GM18517 (cell line): ENCODE measurements at regions not wholly inside any gene's neighbourhood (a gene's known extent, or its start where the extent isn't known, plus 50 kb on each side); places are given as distances from the start of the nearest gene placed in this dataset.

Experiments
- ATAC-seq: cut with Tn5 transposase; IDR thresholded peaks from one replicate; pipeline ENCODE4 v1.9.1; 2021; ENCODE audit warnings: mild to moderate bottlenecking, moderate library complexity; ENCODE audit not compliant: unreplicated experiment

DNA sequence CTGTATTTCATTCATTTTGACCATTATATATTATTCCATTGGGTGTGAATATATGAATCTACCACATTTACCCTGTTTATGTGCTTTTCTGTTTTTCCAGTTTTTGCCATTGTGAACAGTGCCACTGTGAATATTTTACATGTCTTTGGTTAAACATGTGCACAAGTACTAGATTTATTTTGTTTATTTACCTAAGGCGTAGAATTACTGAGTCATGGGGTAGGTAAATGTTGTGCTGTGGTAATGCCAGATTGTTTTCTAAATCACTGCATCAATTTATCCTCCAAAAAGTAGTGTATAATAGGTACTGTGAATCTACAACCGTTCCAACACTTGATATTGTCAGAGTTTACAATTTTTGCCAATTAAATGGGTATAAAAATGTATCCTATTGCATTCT lies 362.1 kb upstream of the AGTR1 start:
- no peak for ATAC-seq

DNA sequence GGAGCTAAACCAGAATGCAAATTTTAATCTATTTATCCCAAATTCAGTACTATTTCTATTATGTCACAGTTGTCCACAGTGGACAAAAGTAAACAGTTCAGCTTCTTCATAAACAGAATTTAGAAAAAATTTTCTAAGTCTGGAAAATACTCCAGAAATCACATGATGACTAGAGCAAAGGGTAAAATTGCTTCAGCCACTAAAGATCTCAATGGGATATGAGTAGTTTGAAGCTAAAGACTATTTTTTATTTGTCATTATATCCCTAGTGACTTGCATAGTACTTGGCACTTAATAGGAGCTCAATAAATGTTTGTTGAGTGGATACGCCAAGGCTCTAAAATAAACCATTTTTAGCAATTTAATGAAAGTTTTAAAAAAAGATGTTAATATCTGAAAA lies 354.3 kb upstream of the AGTR1 start:
- ATAC-seq, result no peak

DNA sequence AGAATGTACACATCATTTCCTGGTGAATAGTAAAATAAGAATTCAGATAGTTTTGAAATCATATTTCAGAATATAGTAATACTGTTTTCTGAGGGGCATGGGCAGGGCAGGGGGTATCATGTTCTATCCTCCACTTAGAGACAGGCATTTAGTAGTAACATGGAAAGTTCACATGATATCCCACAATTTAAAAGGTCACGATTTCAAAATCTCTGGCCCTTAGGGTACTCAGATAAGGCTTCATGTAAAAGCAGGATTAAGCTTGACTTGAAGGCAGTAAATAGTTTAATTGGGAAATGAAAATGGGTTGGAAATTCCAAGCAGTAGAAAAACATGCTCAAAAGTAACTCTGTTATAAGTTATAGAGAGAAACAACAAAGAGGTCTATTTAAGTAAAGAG lies 353.2 kb upstream of the AGTR1 start:
- no peak for ATAC-seq

GRCh38 chr3:148360051-148360450 lies 337.7 kb upstream of the AGTR1 start:
- no peak for ATAC-seq

GRCh38 chr3:148366743-148367410 lies 330.8 kb upstream of the AGTR1 start:
- ATAC-seq, result no peak

DNA sequence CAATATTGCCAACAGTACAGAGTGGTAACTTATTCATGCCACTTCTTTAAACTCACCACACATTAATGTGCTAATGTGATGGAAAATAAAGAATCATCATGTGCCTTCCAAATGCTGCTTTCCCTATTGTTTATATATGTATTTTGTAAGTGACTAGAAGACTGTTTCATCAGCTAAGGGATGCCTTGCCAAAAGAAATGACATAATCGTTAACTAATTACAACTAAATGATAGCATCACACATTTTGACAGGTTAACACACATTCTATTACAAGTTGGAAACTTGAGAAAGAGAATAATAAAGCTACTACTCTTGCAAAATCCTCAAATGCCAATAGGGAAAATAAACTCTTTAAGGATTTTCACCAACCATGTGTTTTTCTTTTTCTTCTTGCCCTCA lies 329.9 kb upstream of the AGTR1 start:
- no peak for ATAC-seq

DNA sequence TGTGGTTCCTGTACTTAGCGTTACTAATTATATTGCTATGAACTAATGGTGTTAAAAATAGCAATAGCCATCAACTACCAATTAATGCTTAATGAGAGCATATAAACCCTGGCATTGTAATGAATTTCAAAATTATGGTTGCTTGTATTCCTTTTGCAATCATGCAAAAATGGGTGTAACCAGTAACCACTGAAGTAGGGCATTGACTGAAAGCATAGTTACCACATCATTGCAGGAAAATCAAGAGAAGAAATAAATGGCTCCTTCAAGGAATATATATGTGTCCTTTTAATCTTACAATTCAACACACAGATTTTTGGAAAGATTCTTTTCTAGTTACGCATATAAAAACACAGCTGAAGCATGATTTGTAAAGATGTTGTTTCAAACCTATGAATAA lies 328.3 kb upstream of the AGTR1 start:
- ATAC-seq, result no peak

- ATAC-seq, result no peak
Observed at GRCh38 chr3:148372206-148372875, 325.4 kb upstream of the AGTR1 start.

- no peak for ATAC-seq
Observed at GRCh38 chr3:148373961-148374360, 323.7 kb upstream of the AGTR1 start.

DNA sequence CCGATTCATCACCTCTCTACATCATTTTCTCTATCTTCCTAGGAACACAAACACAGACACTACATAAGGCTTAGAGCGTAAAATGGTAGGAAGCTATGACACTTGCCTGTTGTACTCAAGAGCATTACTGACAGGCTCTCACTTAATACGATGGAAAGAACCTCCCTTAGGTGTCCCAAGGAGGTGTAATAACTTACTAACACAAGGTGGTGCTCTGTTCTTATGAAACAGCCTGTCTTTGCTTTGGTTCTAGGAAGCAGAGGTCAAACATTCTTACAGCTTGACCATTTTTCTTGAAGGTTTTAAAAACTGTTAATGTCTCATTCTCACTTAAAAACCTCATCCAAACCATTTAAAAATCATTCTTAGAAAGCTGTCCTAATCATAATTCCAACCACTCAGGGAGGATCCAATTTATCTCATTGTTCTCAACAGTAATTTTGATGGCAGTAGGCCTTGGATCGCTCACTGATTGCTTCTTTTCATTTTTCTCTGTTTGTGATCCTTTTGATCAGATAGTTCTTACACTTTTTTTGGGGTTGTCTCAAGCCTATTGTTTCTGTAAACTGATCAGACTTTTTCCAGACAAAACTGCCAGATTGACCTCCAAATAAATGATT lies 317.8 kb upstream of the AGTR1 start:
- ATAC-seq, result peak; percentile 82

- ATAC-seq, result no peak
Observed at GRCh38 chr3:148381051-148381450, 316.7 kb upstream of the AGTR1 start.

DNA sequence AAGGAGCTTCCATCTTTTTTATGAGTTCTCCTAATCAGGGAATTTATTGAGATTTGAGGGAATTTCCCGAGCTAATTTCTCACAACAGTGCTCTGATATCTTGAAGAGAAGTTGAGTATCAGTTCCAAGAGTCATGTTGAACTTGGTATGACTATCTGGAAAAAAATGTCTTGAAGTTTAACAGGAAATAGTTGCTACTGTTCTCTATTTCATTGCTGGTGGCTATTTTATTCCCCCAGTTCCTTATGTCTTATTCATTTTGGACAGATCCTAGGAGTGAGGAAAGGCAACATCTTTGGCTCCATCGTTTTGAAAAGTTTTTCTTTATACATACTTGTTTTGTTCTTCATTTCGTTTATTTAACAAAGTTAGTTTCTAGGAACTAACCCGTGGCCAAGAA lies 307.8 kb upstream of the AGTR1 start:
- no peak for ATAC-seq

DNA sequence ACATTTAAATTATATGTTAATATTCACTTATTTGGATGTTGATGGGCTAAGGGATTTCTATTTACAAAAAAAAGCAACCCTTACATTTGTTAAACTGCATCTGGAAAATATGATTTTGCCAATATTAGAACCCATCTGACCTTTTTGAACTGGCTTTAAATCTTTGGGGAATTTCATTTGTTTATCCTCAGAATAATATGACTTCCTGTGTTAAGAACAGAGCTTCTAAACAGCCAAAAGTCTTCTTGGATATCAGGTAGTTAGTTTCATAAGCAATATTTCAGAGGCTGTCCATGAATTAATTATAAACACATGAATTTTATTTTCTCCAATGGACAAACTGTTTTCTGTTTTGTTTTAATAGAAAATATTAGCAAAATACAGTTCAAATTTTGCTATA lies 301.9 kb upstream of the AGTR1 start:
- ATAC-seq, result no peak

DNA sequence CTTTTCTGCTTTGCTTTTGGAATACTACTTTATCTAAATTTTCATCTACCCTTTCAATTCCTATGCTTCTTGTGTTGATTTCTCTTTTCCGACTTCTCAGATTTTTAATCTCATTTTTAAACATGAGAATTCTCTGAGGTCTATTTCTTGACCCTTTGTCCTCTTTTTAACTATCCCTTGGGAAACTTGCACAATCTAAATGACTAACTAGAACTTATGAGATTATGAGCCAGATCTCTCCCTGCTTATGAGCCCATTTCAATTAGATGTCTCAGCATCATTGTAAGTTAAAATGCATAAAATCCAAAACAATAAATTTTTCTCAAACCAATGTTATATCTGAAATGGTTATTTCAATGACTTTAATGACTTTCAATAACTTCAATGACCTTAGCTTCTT lies 296.9 kb upstream of the AGTR1 start:
- no peak for ATAC-seq

GRCh38 chr3:148408667-148409066 lies 289.0 kb upstream of the AGTR1 start:
- no peak for ATAC-seq

- ATAC-seq, result no peak
Observed at GRCh38 chr3:148420242-148420641, 277.5 kb upstream of the AGTR1 start.

GRCh38 chr3:148428862-148429605 lies 268.7 kb upstream of the AGTR1 start:
- ATAC-seq, result no peak

GRCh38 chr3:148433665-148434064 lies 264.0 kb upstream of the AGTR1 start:
- ATAC-seq, result no peak

DNA sequence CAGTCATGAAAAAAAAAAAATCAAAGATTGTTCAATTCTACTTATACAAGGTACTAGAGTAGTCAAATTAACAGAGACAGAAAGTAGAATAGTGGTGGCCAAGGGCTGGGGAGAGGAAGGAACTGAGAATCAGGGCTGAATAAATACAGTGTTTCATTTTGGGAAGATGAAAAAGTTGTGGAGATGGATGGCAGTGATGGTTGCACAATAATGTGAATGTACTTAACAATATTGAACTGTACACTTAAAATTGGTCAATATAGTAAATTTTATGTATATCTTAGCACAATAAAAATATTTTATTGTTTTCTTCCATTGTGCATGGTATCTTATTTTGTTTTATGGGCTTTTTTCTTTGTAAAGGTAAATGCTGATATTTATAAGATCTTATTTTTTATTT lies 262.2 kb upstream of the AGTR1 start:
- ATAC-seq, result no peak

DNA sequence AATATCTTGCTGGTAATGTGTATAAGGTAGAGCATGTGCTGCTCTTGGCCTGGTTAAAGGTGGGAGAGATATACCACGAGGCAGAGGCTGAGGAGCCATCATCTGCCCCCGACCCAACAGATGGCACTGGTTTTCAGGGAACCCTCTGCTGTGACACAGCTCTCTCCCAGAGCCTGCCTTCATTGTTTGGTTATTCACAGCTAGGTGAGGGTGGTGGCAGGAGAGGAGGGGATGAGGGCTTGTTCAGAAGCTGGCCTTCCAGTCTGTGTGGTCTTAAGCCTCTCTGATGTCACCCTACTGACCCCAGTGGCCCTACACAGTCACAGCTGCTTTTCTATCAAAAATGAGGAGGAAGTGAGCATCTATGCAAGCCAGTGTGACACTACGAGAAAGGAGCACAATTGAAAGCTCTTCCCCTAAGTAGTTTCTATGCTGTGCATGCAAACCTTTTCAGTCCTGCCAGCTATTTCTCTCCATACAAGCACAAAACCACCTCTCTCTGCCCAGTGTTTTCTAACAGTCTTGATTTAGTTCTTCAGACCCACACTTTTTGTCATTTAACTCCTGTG lies 258.4 kb upstream of the AGTR1 start:
- ATAC-seq, result no peak

- ATAC-seq, result no peak
Observed at GRCh38 chr3:148441191-148441590, 256.5 kb upstream of the AGTR1 start.
